Ovary (tissue), 7 donors: ENCODE measurements at regions not wholly inside any gene's neighbourhood (a gene's known extent, or its start where the extent isn't known, plus 50 kb on each side); places are given as distances from the start of the nearest gene placed in this dataset.

Experiments used
- DNase-seq, 5 donors: peaks; one replicate each; pipeline ENCODE4 v3.0.0-alpha.2; 2019 to 2020
- H3K27ac ChIP-seq, 2 donors: fragments of 200-600 bp; one replicate each; pipeline versions ENCODE4 v1.5.1 to v1.8.0; 2019 to 2022
- H3K27me3 ChIP-seq: fragments of 200-600 bp; one replicate; pipeline ENCODE4 v1.8.0; 2022
- H3K36me3 ChIP-seq: fragments of 200-600 bp; sonication (generic); one replicate; pipeline ENCODE4 v1.5.1; 2019
- H3K4me1 ChIP-seq: one replicate; pipeline ENCODE4 v1.8.1; 2013; ENCODE audit warnings: mild to moderate bottlenecking, moderate library complexity; ENCODE audit not compliant: insufficient read depth
- H3K4me3 ChIP-seq: fragments of 200-600 bp; sonication (generic); one replicate; pipeline ENCODE4 v1.5.1; 2017
- H3K9me3 ChIP-seq, 2 donors: fragments of 200-600 bp in 1 of 2; sonication (generic) in 1 of 2; one replicate each; pipeline versions ENCODE4 v1.5.1 to v1.8.1; 2013 to 2019; ENCODE audit warnings: mild to moderate bottlenecking in 1 of 2, moderate library complexity in 1 of 2
- CTCF ChIP-seq, 3 donors: fragments of 450-650 bp in 2 of 3; fragments of 200-600 bp in 1 of 3; IDR thresholded peaks; one replicate each; pipeline versions ENCODE4 v1.5.1 to v1.8.0; 2016 to 2022; ENCODE audit warnings: antibody characterized with exemption in 3 of 3, mild to moderate bottlenecking in 1 of 3
- EP300 ChIP-seq: sonication (generic); formaldehyde crosslinking; IDR thresholded peaks from one replicate; pipeline ENCODE4 v1.6.1; 2017; ENCODE audit warnings: antibody characterized with exemption
- POLR2A ChIP-seq: fragments of 450-650 bp; IDR thresholded peaks from one replicate; pipeline ENCODE4 v1.6.1; 2017; ENCODE audit warnings: antibody characterized with exemption, mild to moderate bottlenecking, moderate library complexity
- WGBS, 3 donors: extraction: QIAGEN DNeasy Blood & Tissue Kit in 1 of 3; methylation state at CpG; one replicate each; pipeline versions ENCODE4 v1.1.5 to v1.1.7; 2013 to 2017; 5-methylcytosine and 5-hydroxymethylcytosine counted together
- intact Hi-C, 4 donors: fragments of 100-400 bp; cut with DNase I; formaldehyde crosslinking; loops; one replicate each; pipeline versions ENCODE4 v1.11.0 to v1.15.1; 2022 to 2023
- donor health status: DM: no; HTN: no; CAD: no; lungs with moderate emphysema.
- donor health status: DM: no; HTN: no; CAD: no.
- donor health status: Bipolar disorder and iron deficiency.
- donor health status: DM: no; HTN: no; CAD: no.
- donor health status: DM: yes; HTN: yes; CAD: no.

- 42 to 62% (median 53%) methylated on average over 2 of the region's 2 CpGs for WGBS, 3 donors
These were observed 571.6 kb upstream of the NR2F2 start for GRCh38 chr15:95758851-95759250.

GRCh38 chr15:95760508-95760907, 570.0 kb upstream of the NR2F2 start:
- Histone ChIP-seq H3K4me1 (peaks cover 2% of the 10 kb centered on the region), H3K27ac (peak overlapping the region in 1 of 2 donors; percentile 59), H3K4me3 (no peak overlapping the region), H3K36me3 (no peaks in the 10 kb centered on the region), H3K9me3 (no peaks in the 10 kb centered on the region), H3K27me3 (no peaks in the 10 kb centered on the region)
- intact Hi-C loops, result no loop called here
- TF ChIP-seq CTCF (IDR thresholded peaks at IDR 0.05) (no peak), EP300 (no peak), POLR2A (no peak)
- WGBS, 3 donors, result 10 to 41% (median 19%) methylated on average over 5 of the region's 5 CpGs
- peak; percentile 40 to 86 (median 68) for DNase-seq

More at GRCh38 chr15:95758851-95759250, 571.6 kb upstream of the NR2F2 start:
- H3K9me3 ChIP-seq, result no peaks in the 10 kb centered on the region
- H3K27me3 ChIP-seq, result no peaks in the 10 kb centered on the region
- H3K4me3 ChIP-seq, result no peak overlapping the region
- DNase-seq, result no peak
- no peaks in the 10 kb centered on the region for H3K36me3 ChIP-seq
- intact Hi-C loops, result no loop called here
- TF ChIP-seq EP300 (no peak), CTCF (IDR thresholded peaks at IDR 0.05) (no peak), POLR2A (no peak)
- peaks cover 2% of the 10 kb centered on the region for H3K4me1 ChIP-seq
- no peak overlapping the region for H3K27ac ChIP-seq

- Histone ChIP-seq H3K27me3 (no peaks in the 10 kb centered on the region), H3K36me3 (no peaks in the 10 kb centered on the region), H3K27ac (peak overlapping the region in 1 of 2 donors; percentile 44), H3K9me3 (no peaks in the 10 kb centered on the region), H3K4me3 (no peak overlapping the region), H3K4me1 (peaks cover 2% of the 10 kb centered on the region)
- TF ChIP-seq POLR2A (no peak), EP300 (no peak), CTCF (IDR thresholded peaks at IDR 0.05) (no peak)
- intact Hi-C loops, result no loop called here
- peak in 1 of 5 donors; percentile 12 for DNase-seq
- 57 to 77% (median 73%) methylated on average over 9 of the region's 9 CpGs for WGBS, 3 donors
These were observed 568.9 kb upstream of the NR2F2 start for GRCh38 chr15:95761501-95762165.

GRCh38 chr15:95763426-95763825, 567.1 kb upstream of the NR2F2 start:
- peaks cover 2% of the 10 kb centered on the region for H3K4me1 ChIP-seq
- intact Hi-C loops, result no loop called here
- no peaks in the 10 kb centered on the region for H3K27me3 ChIP-seq
- no peaks in the 10 kb centered on the region for H3K36me3 ChIP-seq
- no peak for TF ChIP-seq POLR2A
- TF ChIP-seq EP300, result no peak
- TF ChIP-seq CTCF (IDR thresholded peaks at IDR 0.05), result no peak
- 68 to 92% (median 75%) methylated on average over 4 of the region's 4 CpGs for WGBS, 3 donors
- H3K27ac ChIP-seq, result no peak overlapping the region
- no peak for DNase-seq
- no peak overlapping the region for H3K4me3 ChIP-seq
- H3K9me3 ChIP-seq, result no peaks in the 10 kb centered on the region
